SU-DHL-6 (cell line): ENCODE measurements at regions not wholly inside any gene's neighbourhood (a gene's known extent, or its start where the extent isn't known, plus 50 kb on each side); places are given as distances from the start of the nearest gene placed in this dataset.

Experiments used
- CTCF ChIP-seq: fragments of 200-600 bp; sonication (generic); IDR thresholded peaks from one replicate; pipeline ENCODE4 v1.5.1; 2017; ENCODE audit warnings: antibody characterized with exemption, mild to moderate bottlenecking, low read length, moderate library complexity; ENCODE audit not compliant: insufficient read depth, poor library complexity, severe bottlenecking
- EZH2phosphoT487 ChIP-seq: fragments of 200-600 bp; sonication (generic), shearing (Covaris generic); conservative IDR thresholded peaks from 2 replicates; pipeline ENCODE4 v1.6.1; 2018; ENCODE audit warnings: mild to moderate bottlenecking, antibody characterized with exemption, low read length, moderate library complexity, mixed read lengths

DNA sequence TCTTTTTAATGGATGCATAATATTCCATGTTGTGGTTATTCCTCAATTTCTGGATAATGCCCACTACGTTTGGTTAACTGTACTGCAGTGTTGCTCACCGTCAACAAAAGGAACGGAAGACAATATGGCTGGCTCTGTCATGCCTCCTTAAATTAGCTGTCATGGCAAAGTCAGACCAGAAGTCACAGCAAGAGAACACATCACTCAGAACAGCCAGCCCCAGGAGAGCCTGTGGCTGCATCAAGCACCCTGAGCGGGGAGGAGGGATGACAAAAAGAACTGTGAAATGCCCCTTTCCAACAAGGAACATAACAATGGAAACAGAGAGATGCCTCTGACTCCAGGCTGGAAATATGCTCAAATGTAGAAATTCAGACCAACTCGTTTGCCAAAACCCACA is 366.0 kb upstream of the ZNF507 start:
- TF ChIP-seq CTCF = no peak
- no peak for TF ChIP-seq EZH2phosphoT487
